IMR-90 (cell line): ENCODE measurements at regions not wholly inside any gene's neighbourhood (a gene's known extent, or its start where the extent isn't known, plus 50 kb on each side); places are given as distances from the start of the nearest gene placed in this dataset.

Experiments
- ATAC-seq: fragments of 200-7000 bp; cut with Tn5 transposase; 2 replicates; pipeline ENCODE4 v1.9.1; 2020; ENCODE audit warnings: low read depth, mild to moderate bottlenecking, moderate library complexity
- BruUV-seq: library from RNA; stranded (reverse); fragments of 400-500 nt; replicated peaks from 2 replicates; lab custom pipeline; 2021; lab: Mats Ljungman, UMichigan
- CTCF ChIA-PET: fragments of 300-600 bp; formaldehyde crosslinking; extraction: SDS; loops from one replicate; lab custom pipeline; 2021; ENCODE audit warnings: antibody characterized with exemption; lab: Yijun Ruan, JAX
- POLR2A ChIA-PET: fragments of 300-600 bp; sonication (Branson Sonifier 250); formaldehyde crosslinking; loops from one replicate; lab custom pipeline; 2022; ENCODE audit warnings: antibody characterized with exemption; ENCODE audit not compliant: unreplicated experiment; lab: Charles Lee
- DNase-seq: peaks from one replicate; pipeline ENCODE4 v3.0.0; 2013
- H2AFZ ChIP-seq: replicated peaks from 2 replicates; pipeline ENCODE3; 2013; ENCODE audit warnings: low read length, mild to moderate bottlenecking; ENCODE audit not compliant: poor library complexity
- H2AK5ac ChIP-seq: 2 replicates; pipeline ENCODE4 v1.6.1; 2013; ENCODE audit warnings: low read depth, low read length, inconsistent platforms
- H2AK9ac ChIP-seq: replicated peaks from 2 replicates; pipeline ENCODE3; 2013; ENCODE audit warnings: mild to moderate bottlenecking, low read depth, low read length, moderate library complexity; ENCODE audit not compliant: poor library complexity
- H2BK120ac ChIP-seq: 2 replicates; pipeline ENCODE4 v1.6.1; 2013; ENCODE audit warnings: low read depth, low read length, inconsistent platforms
- H2BK15ac ChIP-seq: 3 replicates; pipeline ENCODE4 v1.6.1; 2013; ENCODE audit warnings: low read depth, low read length, inconsistent platforms
- H2BK20ac ChIP-seq: 2 replicates; pipeline ENCODE4 v1.6.1; 2013; ENCODE audit warnings: low read depth, mild to moderate bottlenecking, inconsistent platforms, low read length, moderate library complexity
- H2BK5ac ChIP-seq: 2 replicates; pipeline ENCODE4 v1.6.1; 2013; ENCODE audit warnings: mild to moderate bottlenecking, low read depth, low read length, inconsistent platforms; ENCODE audit not compliant: poor library complexity, severe bottlenecking
- H3K14ac ChIP-seq: replicated peaks from 2 replicates; pipeline ENCODE4 v1.6.1; 2013; ENCODE audit warnings: low read depth, low read length, inconsistent platforms
- H3K18ac ChIP-seq: 2 replicates; pipeline ENCODE4 v1.6.1; 2013; ENCODE audit warnings: low read depth, low read length, control low read depth
- H3K23ac ChIP-seq: 2 replicates; pipeline ENCODE4 v1.6.1; 2013; ENCODE audit warnings: low read depth, low read length, inconsistent platforms
- H3K27ac ChIP-seq: 2 replicates; pipeline ENCODE4 v1.5.1; 2013; ENCODE audit warnings: mild to moderate bottlenecking, control low read depth, low read length; ENCODE audit not compliant: insufficient read depth
- H3K27me3 ChIP-seq: 2 replicates; pipeline ENCODE4 v1.6.1; 2013; ENCODE audit warnings: low read length; ENCODE audit not compliant: control insufficient read depth, insufficient read depth
- H3K36me3 ChIP-seq: 2 replicates; pipeline ENCODE4 v1.6.1; 2013; ENCODE audit warnings: low read length, mixed read lengths; ENCODE audit not compliant: control insufficient read depth, insufficient read depth
- H3K4ac ChIP-seq: 2 replicates; pipeline ENCODE4 v1.6.1; 2013; ENCODE audit warnings: low read depth, low read length, inconsistent platforms
- H3K4me1 ChIP-seq: 2 replicates; pipeline ENCODE4 v1.6.1; 2013; ENCODE audit warnings: low read length, mixed read lengths; ENCODE audit not compliant: control insufficient read depth, insufficient read depth
- H3K4me2 ChIP-seq: 2 replicates; pipeline ENCODE4 v1.6.1; 2013; ENCODE audit warnings: low read depth, mild to moderate bottlenecking, control low read depth, low read length, moderate library complexity
- H3K4me3 ChIP-seq: 2 replicates; pipeline ENCODE4 v1.5.1; 2013; ENCODE audit warnings: low read depth, mild to moderate bottlenecking, control low read depth, low read length, moderate library complexity; ENCODE audit not compliant: insufficient read depth
- H3K56ac ChIP-seq: 2 replicates; pipeline ENCODE4 v1.6.1; 2013; ENCODE audit warnings: low read length, inconsistent platforms; ENCODE audit not compliant: insufficient read depth; ENCODE audit errors: extremely low read depth
- H3K79me1 ChIP-seq, 2 experiments: 2 replicates each; pipeline ENCODE4 v1.6.1; 2013; ENCODE audit warnings: low read length in 2 of 2, inconsistent platforms in 1 of 2, low read depth in 1 of 2
- H3K9ac ChIP-seq: 2 replicates; pipeline ENCODE4 v1.6.1; 2013; ENCODE audit warnings: low read depth, low read length, control low read depth
- H3K9me1 ChIP-seq: 2 replicates; pipeline ENCODE4 v1.6.1; 2013; ENCODE audit warnings: low read length, inconsistent platforms; ENCODE audit not compliant: insufficient read depth
- H3K9me3 ChIP-seq: 2 replicates; pipeline ENCODE4 v1.6.1; 2013; ENCODE audit warnings: low read length; ENCODE audit not compliant: control insufficient read depth, insufficient read depth
- H4K20me1 ChIP-seq: 2 replicates; pipeline ENCODE4 v1.6.1; 2013; ENCODE audit warnings: low read length, inconsistent platforms; ENCODE audit not compliant: insufficient read depth
- H4K5ac ChIP-seq: 2 replicates; pipeline ENCODE4 v1.6.1; 2013; ENCODE audit warnings: mild to moderate bottlenecking, low read depth, low read length, control low read depth
- H4K8ac ChIP-seq, 2 experiments: 2 replicates each; pipeline ENCODE4 v1.6.1; 2013; ENCODE audit warnings: low read depth in 2 of 2, low read length in 2 of 2, control low read depth in 1 of 2, inconsistent platforms in 1 of 2
- H4K91ac ChIP-seq: 2 replicates; pipeline ENCODE4 v1.6.1; 2013; ENCODE audit warnings: low read depth, low read length, inconsistent platforms; ENCODE audit not compliant: insufficient read depth
- CEBPB ChIP-seq: IDR thresholded peaks from 2 replicates; pipeline ENCODE4 v1.6.1; 2012; ENCODE audit warnings: low read depth, low read length, improper control_type of control experiment
- CHD1 ChIP-seq: IDR thresholded peaks from 2 replicates; pipeline ENCODE4 v1.6.1; 2012; ENCODE audit warnings: low read depth, low read length, improper control_type of control experiment
- FOS ChIP-seq: fragments of 150-350 bp; IDR thresholded peaks from 2 replicates; pipeline ENCODE4 v1.6.1; 2016; ENCODE audit warnings: low read depth, low read length
- MAFK ChIP-seq: IDR thresholded peaks from 2 replicates; pipeline ENCODE4 v1.6.1; 2012; ENCODE audit warnings: low read depth, low read length, improper control_type of control experiment
- MAZ ChIP-seq: IDR thresholded peaks from 2 replicates; pipeline ENCODE4 v1.6.1; 2012; ENCODE audit warnings: low read depth, mild to moderate bottlenecking, low read length, improper control_type of control experiment, moderate library complexity, borderline replicate concordance
- MXI1 ChIP-seq: IDR thresholded peaks from 2 replicates; pipeline ENCODE4 v1.6.1; 2012; ENCODE audit warnings: low read depth, mild to moderate bottlenecking, low read length, moderate library complexity, borderline replicate concordance
- POLR2A ChIP-seq: IDR thresholded peaks from 2 replicates; pipeline ENCODE4 v1.6.1; 2012; ENCODE audit warnings: mild to moderate bottlenecking, low read depth, low read length
- RAD21 ChIP-seq: IDR thresholded peaks from 2 replicates; pipeline ENCODE4 v1.6.1; 2012; ENCODE audit warnings: low read length, improper control_type of control experiment
- RCOR1 ChIP-seq: IDR thresholded peaks from 2 replicates; pipeline ENCODE4 v1.6.1; 2012; ENCODE audit warnings: mild to moderate bottlenecking, low read length, improper control_type of control experiment; ENCODE audit not compliant: insufficient replicate concordance
- RFX5 ChIP-seq: IDR thresholded peaks from 2 replicates; pipeline ENCODE4 v1.8.0; 2012; ENCODE audit warnings: low read depth, mild to moderate bottlenecking, low read length, moderate library complexity
- SMC3 ChIP-seq: fragments of 150-350 bp; IDR thresholded peaks from 2 replicates; pipeline ENCODE4 v1.6.1; 2016; ENCODE audit warnings: low read depth, mild to moderate bottlenecking, antibody characterized with exemption, low read length, moderate library complexity
- WGBS, 2 experiments: methylation state at CpG; one replicate each; pipeline versions ENCODE4 v1.1.5 to v1.1.7; 2013; ENCODE audit warnings: missing lambda C conversion rate in 2 of 2; ENCODE audit not compliant: insufficient read length in 1 of 2; ENCODE audit errors: extremely low coverage in 2 of 2; 5-methylcytosine and 5-hydroxymethylcytosine counted together
- dilution Hi-C: fragments of 300-500 bp; cut with HindIII; formaldehyde crosslinking; loops from one replicate; pipeline ENCODE4 v1.14.3; 2018; ENCODE audit warnings: low sequenced_read_pairs; ENCODE audit not compliant: unreplicated experiment
- in situ Hi-C: fragments of 300-500 bp; cut with MboI; formaldehyde crosslinking; loops from 3 replicates; pipeline ENCODE4 v1.14.3; 2019; ENCODE audit warnings: low sequenced_read_pairs, inconsistent platforms, mixed read lengths
- intact Hi-C: fragments of 100-400 bp; cut with micrococcal nuclease; formaldehyde crosslinking; loops from 2 replicates; pipeline ENCODE4 v1.10.0; 2022
- TF ChIP-seq, protein P1 (sequence below): fragments of 150-350 bp; IDR thresholded peaks from 2 replicates; pipeline ENCODE4 v1.6.1; 2017; ENCODE audit warnings: mild to moderate bottlenecking, antibody characterized with exemption, low read length, low read depth
- TF ChIP-seq, protein P2 (sequence below): fragments of 150-350 bp; IDR thresholded peaks from 2 replicates; pipeline ENCODE4 v1.6.1; 2016; ENCODE audit warnings: low read depth, mild to moderate bottlenecking, low read length, moderate library complexity, borderline replicate concordance

DNA sequence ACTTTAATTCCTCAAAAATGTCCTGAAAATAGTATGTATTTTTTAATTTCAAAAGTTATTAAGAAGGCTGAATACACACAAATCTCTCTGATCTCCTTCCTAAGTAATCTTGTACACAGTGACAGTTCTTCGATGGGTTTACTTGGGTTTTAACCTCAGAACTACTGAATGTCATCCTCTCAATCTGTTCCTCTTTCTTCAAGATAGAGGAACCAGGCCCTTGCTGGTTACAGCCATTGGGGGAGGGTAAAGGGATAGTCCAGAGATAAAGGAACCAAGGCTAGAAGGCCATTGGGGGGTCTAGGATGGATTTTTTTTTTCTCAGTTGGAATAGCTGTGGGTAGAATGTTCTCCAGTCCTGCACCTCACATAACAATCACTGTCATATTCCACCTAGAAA, 224.9 kb downstream of the SKIDA1 start:
- no peak overlapping the region for H2BK5ac ChIP-seq
- no peak overlapping the region for H3K23ac ChIP-seq
- H3K56ac ChIP-seq, result no peak overlapping the region
- TF ChIP-seq, protein P1, sequence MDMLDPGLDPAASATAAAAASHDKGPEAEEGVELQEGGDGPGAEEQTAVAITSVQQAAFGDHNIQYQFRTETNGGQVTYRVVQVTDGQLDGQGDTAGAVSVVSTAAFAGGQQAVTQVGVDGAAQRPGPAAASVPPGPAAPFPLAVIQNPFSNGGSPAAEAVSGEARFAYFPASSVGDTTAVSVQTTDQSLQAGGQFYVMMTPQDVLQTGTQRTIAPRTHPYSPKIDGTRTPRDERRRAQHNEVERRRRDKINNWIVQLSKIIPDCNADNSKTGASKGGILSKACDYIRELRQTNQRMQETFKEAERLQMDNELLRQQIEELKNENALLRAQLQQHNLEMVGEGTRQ, result no peak
- TF ChIP-seq POLR2A, result no peak
- no peak for TF ChIP-seq MAZ
- TF ChIP-seq RCOR1, result no peak
- TF ChIP-seq, protein P2, sequence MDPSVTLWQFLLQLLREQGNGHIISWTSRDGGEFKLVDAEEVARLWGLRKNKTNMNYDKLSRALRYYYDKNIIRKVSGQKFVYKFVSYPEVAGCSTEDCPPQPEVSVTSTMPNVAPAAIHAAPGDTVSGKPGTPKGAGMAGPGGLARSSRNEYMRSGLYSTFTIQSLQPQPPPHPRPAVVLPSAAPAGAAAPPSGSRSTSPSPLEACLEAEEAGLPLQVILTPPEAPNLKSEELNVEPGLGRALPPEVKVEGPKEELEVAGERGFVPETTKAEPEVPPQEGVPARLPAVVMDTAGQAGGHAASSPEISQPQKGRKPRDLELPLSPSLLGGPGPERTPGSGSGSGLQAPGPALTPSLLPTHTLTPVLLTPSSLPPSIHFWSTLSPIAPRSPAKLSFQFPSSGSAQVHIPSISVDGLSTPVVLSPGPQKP, result no peak
- no peak for TF ChIP-seq CEBPB
- no peak for TF ChIP-seq RAD21
- no peak for TF ChIP-seq SMC3
- TF ChIP-seq MXI1, result no peak
- no peak for TF ChIP-seq CHD1
- no peak for TF ChIP-seq MAFK
- TF ChIP-seq RFX5, result no peak
- no peak for TF ChIP-seq FOS
- no peak overlapping the region for H2BK120ac ChIP-seq
- CTCF ChIA-PET, result no interaction called here
- H4K5ac ChIP-seq, result no peak overlapping the region
- no peak overlapping the region for H2AFZ ChIP-seq
- H3K9me1 ChIP-seq, result no peaks in the 10 kb centered on the region
- no peak overlapping the region for H2AK5ac ChIP-seq
- in situ Hi-C loops, result no loop called here
- no peak overlapping the region for H2BK20ac ChIP-seq
- H3K4me3 ChIP-seq, result no peak overlapping the region
- H2AK9ac ChIP-seq, result no peak overlapping the region
- no peaks in the 10 kb centered on the region for H3K9me3 ChIP-seq
- no peaks in the 10 kb centered on the region for H3K27me3 ChIP-seq
- no peak overlapping the region for H3K18ac ChIP-seq
- H3K79me1 ChIP-seq, result no peaks in the 10 kb centered on the region
- H3K27ac ChIP-seq, result no peak overlapping the region
- no peak overlapping the region for H4K91ac ChIP-seq
- no peak overlapping the region for H3K14ac ChIP-seq
- intact Hi-C loops, result no loop called here
- no peak overlapping the region for H4K8ac ChIP-seq
- ATAC-seq (no peak), DNase-seq (no peak)
- no peak overlapping the region for H3K4me2 ChIP-seq
- POLR2A ChIA-PET, result no interaction called here
- H3K9ac ChIP-seq, result no peak overlapping the region
- no CpG with 5 or more reads among the region's 1 CpG for WGBS, 2 experiments
- no TSS peak for BruUV-seq
- H3K4me1 ChIP-seq, result no peaks in the 10 kb centered on the region; the same call in 1 of the 2 replicates
- no peaks in the 10 kb centered on the region for H4K20me1 ChIP-seq
- H3K4ac ChIP-seq, result no peak overlapping the region
- H3K36me3 ChIP-seq, result no peaks in the 10 kb centered on the region
- dilution Hi-C loops, result no loop called here
- H2BK15ac ChIP-seq, result no peak overlapping the region
